Astrocyte of the cerebellum (primary cell): ENCODE measurements at regions not wholly inside any gene's neighbourhood (a gene's known extent, or its start where the extent isn't known, plus 50 kb on each side); places are given as distances from the start of the nearest gene placed in this dataset.
"Not testable (repeated sequence)": the region's sequence is repeated elsewhere in the genome, so short reads cannot be mapped to it uniquely, and the experiment has no call there.

Source experiments
- DNase-seq: peaks from one replicate; pipeline ENCODE4 v3.0.0-alpha.2; 2011; ENCODE audit warnings: low read depth
- H3K4me3 ChIP-seq: 2 replicates; pipeline ENCODE4 v1.5.1; 2011; ENCODE audit warnings: mild to moderate bottlenecking, low read depth, low read length, moderate library complexity
- CTCF ChIP-seq: IDR thresholded peaks from 2 replicates; pipeline ENCODE4 v1.5.1; 2012; ENCODE audit warnings: low read length, low read depth, moderate library complexity, mild to moderate bottlenecking; ENCODE audit errors: missing control alignments
- in situ Hi-C: cut with HindIII; loops from 2 replicates; pipeline ENCODE4 v1.10.0; 2017; ENCODE audit warnings: low sequenced_read_pairs

DNA sequence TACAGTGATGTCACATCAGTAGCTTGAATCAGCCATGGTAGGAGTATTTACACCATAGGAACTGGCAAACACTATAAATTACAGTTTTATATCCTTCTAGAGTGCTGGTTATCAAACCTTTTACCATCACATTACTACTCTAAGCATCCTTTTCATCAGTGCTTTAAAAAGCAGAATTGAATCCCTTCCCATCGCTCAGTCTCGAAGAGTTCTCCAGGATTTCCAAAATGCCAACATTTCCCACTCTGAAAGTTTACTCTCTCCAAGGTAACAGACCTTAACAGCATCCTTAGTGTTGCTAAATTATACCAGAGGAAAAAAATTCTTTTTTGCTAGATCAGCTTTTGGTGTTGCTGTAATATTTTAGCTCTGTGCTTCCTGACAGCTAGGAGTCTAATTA lies 209.4 kb upstream of the USP15 start:
- in situ Hi-C loops, result no loop called here
- no peak for TF ChIP-seq CTCF
- no peak overlapping the region for H3K4me3 ChIP-seq
- no peak for DNase-seq

DNA sequence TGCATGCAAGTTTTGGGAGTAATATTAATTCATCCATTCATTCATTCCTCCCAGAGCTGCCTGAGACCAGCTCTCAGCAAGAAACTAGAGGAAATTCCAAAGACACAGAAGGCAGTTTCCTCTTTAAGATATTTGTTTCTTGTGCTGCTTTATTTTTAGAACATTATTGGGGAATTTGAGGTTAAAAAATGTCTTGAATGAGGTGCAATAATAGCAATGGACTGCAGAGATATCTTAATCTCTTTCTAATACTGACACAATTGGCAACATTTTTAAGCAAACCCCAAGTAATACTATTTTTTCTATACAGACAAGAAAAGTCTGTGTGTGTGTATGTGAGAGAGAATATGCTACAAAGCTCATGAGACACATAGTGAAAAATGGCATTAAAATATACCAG lies 190.2 kb upstream of the USP15 start:
- in situ Hi-C loops, result no loop called here
- DNase-seq, result no peak
- H3K4me3 ChIP-seq, result no peak overlapping the region
- TF ChIP-seq CTCF, result no peak

- H3K4me3 ChIP-seq, in situ Hi-C loops, DNase-seq: not testable (repeated sequence)
Observed at GRCh38 chr12:62073236-62073635, 187.0 kb upstream of the USP15 start.

GRCh38 chr12:62075870-62076269 lies 184.3 kb upstream of the USP15 start:
- no peak for DNase-seq
- no peak for TF ChIP-seq CTCF
- no peak overlapping the region for H3K4me3 ChIP-seq
- in situ Hi-C loops, result no loop called here

GRCh38 chr12:62078020-62078419 lies 182.2 kb upstream of the USP15 start:
- no peak overlapping the region for H3K4me3 ChIP-seq
- in situ Hi-C loops, result no loop called here
- TF ChIP-seq CTCF, result no peak
- no peak for DNase-seq

DNA sequence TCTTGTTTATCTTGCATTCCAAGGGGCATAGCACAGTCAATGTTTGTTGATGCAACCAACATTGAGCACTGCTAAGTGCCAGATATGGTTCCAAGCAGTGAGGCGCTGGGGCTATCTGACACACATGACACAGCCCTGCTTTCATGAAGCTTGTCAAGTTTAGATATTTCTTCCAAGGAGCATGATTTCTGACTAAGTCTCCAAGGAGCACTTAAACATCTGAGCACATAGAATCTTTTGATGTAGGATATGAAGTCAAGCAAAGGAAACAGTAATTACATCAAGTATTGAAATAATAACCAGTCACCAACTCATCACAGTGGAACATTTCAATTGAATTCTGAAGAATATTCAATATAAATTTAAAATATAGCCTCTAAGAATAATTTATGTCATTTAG lies 177.8 kb upstream of the USP15 start:
- in situ Hi-C loops, result no loop called here
- DNase-seq, result no peak
- H3K4me3 ChIP-seq, result no peak overlapping the region
- TF ChIP-seq CTCF, result no peak

DNA sequence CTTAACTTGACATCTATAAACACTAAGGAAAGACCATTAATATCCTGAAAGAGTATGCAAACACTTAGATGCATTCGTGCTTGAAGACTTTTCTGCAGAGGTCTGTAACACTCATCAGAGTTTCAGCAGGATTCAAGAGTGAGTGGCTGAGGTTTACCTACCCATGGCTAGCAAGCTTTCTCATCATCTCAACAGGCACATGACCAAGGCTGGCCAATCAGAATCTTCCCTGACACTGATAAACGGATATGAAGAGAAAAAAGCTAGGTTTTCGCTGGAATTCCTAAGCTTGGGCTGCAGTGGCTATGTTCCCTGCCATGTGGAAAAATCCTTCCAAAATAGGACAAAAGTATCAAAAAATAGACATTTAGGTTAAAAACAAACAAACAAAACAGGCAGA lies 162.1 kb upstream of the USP15 start:
- in situ Hi-C loops, result no loop called here
- H3K4me3 ChIP-seq, result no peak overlapping the region
- TF ChIP-seq CTCF, result no peak
- no peak for DNase-seq
